Endodermal cell (in vitro differentiated cells): ENCODE measurements at regions not wholly inside any gene's neighbourhood (a gene's known extent, or its start where the extent isn't known, plus 50 kb on each side); places are given as distances from the start of the nearest gene placed in this dataset.

Experiments
- DNase-seq: peaks from one replicate; pipeline ENCODE4 v3.0.0-alpha.2; 2017
- H3K27ac ChIP-seq: 2 replicates; pipeline ENCODE4 v1.5.1; 2013; ENCODE audit warnings: mild to moderate bottlenecking, low read depth, low read length, moderate library complexity
- H3K27me3 ChIP-seq: 2 replicates; pipeline ENCODE4 v1.6.1; 2013; ENCODE audit warnings: mild to moderate bottlenecking, low read length, moderate library complexity; ENCODE audit not compliant: insufficient read depth, control insufficient read depth, poor library complexity, severe bottlenecking
- H3K36me3 ChIP-seq: 2 replicates; pipeline ENCODE4 v1.7.0; 2013; ENCODE audit warnings: mild to moderate bottlenecking, low read length, moderate library complexity; ENCODE audit not compliant: control insufficient read depth, insufficient read depth
- H3K4me1 ChIP-seq: one replicate; pipeline ENCODE4 v1.7.0; 2013; ENCODE audit warnings: low read length; ENCODE audit not compliant: control insufficient read depth, insufficient read depth
- H3K4me3 ChIP-seq: 2 replicates; pipeline ENCODE4 v1.5.1; 2013; ENCODE audit warnings: mild to moderate bottlenecking, low read length, moderate library complexity
- H3K9ac ChIP-seq: 2 replicates; pipeline ENCODE4 v1.6.1; 2013; ENCODE audit warnings: mild to moderate bottlenecking, low read length, moderate library complexity; ENCODE audit not compliant: poor library complexity, severe bottlenecking; ENCODE audit errors: extremely low read depth
- H3K9me3 ChIP-seq: 2 replicates; pipeline ENCODE4 v1.6.1; 2013; ENCODE audit warnings: mild to moderate bottlenecking, low read length, moderate library complexity; ENCODE audit not compliant: control insufficient read depth
- H3K27ac Mint-ChIP-seq: 2 replicates; pipeline ENCODE4 v1.8.0; 2020; ENCODE audit warnings: mixed read lengths
- H3K27me3 Mint-ChIP-seq: 2 replicates; pipeline ENCODE4 v1.8.0; 2021; ENCODE audit warnings: mild to moderate bottlenecking, mixed read lengths; ENCODE audit not compliant: insufficient read depth
- H3K36me3 Mint-ChIP-seq: 2 replicates; pipeline ENCODE4 v1.8.0; 2020; ENCODE audit warnings: low read depth, mixed read lengths
- H3K4me1 Mint-ChIP-seq: 2 replicates; pipeline ENCODE4 v1.8.0; 2020; ENCODE audit warnings: mixed read lengths
- H3K4me3 Mint-ChIP-seq: 2 replicates; pipeline ENCODE4 v1.8.0; 2020; ENCODE audit warnings: mild to moderate bottlenecking, moderate library complexity, mixed read lengths
- H3K9me3 Mint-ChIP-seq: 2 replicates; pipeline ENCODE4 v1.8.0; 2020; ENCODE audit warnings: mild to moderate bottlenecking, mixed read lengths
- WGBS, 2 experiments: methylation state at CpG; one replicate each; pipeline versions ENCODE4 v1.1.5 to v1.1.7; 2013; ENCODE audit warnings: missing lambda C conversion rate in 2 of 2, mixed read lengths in 1 of 2; ENCODE audit not compliant: insufficient coverage in 1 of 2, insufficient read length in 1 of 2; 5-methylcytosine and 5-hydroxymethylcytosine counted together
- TF ChIP-seq, protein P1 (sequence below): fragments of 200-600 bp; sonication (generic); conservative IDR thresholded peaks from 2 replicates; pipeline ENCODE4 v1.5.0; 2021; ENCODE audit warnings: antibody characterized with exemption, mild to moderate bottlenecking

DNA sequence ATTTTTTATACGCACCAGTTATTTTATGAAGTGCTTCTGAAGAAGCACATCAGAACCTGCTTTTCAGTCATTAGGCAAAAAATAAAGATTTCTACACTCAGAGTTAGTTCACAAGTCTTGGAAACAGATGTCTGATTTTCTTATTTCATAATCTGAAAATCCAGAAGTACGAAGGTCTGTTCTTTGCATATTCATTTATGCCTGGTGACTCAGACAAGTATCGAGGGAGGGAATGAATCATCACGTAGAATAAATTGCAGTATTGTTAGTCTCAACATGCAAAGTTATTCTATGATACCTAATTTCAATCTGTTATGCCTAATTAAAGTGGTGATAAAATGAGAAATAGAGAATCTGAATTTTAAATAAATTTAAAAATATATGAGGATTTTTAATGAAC lies 113.6 kb upstream of the SEM1 start:
- no peaks in the 10 kb centered on the region for H3K36me3 ChIP-seq
- no peak for DNase-seq
- no peak overlapping the region for H3K9ac ChIP-seq
- no peaks in the 10 kb centered on the region for H3K4me1 ChIP-seq
- no peaks in the 10 kb centered on the region for H3K9me3 Mint-ChIP-seq
- H3K4me3 ChIP-seq: no peak overlapping the region
- TF ChIP-seq, protein P1, sequence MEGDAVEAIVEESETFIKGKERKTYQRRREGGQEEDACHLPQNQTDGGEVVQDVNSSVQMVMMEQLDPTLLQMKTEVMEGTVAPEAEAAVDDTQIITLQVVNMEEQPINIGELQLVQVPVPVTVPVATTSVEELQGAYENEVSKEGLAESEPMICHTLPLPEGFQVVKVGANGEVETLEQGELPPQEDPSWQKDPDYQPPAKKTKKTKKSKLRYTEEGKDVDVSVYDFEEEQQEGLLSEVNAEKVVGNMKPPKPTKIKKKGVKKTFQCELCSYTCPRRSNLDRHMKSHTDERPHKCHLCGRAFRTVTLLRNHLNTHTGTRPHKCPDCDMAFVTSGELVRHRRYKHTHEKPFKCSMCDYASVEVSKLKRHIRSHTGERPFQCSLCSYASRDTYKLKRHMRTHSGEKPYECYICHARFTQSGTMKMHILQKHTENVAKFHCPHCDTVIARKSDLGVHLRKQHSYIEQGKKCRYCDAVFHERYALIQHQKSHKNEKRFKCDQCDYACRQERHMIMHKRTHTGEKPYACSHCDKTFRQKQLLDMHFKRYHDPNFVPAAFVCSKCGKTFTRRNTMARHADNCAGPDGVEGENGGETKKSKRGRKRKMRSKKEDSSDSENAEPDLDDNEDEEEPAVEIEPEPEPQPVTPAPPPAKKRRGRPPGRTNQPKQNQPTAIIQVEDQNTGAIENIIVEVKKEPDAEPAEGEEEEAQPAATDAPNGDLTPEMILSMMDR: no peak
- H3K27ac ChIP-seq: no peak overlapping the region
- H3K4me3 Mint-ChIP-seq: no peak overlapping the region
- WGBS, 2 experiments: 93 to 100% methylated on average over 2 to 4 of the region's 4 CpGs
- no peaks in the 10 kb centered on the region for H3K27me3 Mint-ChIP-seq
- no peak overlapping the region for H3K27ac Mint-ChIP-seq
- H3K4me1 Mint-ChIP-seq: no peaks in the 10 kb centered on the region
- no peaks in the 10 kb centered on the region for H3K27me3 ChIP-seq
- no peaks in the 10 kb centered on the region for H3K36me3 Mint-ChIP-seq
- H3K9me3 ChIP-seq: peaks cover 4% of the 10 kb centered on the region

DNA sequence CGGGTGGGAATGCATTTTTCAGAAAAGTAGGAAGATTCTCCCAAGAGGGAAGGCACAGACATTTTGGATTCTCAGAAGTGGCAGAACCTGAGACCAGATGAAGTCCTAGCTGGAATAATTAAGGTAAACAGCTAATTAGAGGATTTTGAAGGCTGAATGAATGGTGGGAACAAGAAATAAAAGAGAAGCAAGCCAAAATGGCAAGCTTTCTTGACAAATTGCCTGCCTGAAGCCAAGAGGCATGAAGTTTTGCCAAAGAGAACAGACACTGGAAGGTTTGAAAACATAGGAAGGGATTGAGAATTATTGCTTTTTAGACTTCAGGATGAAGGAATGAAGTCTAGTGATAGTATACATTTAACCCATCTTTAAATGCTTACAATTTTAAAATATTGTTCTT lies 115.0 kb upstream of the SEM1 start:
- Mint-ChIP-seq H3K27me3 (no peaks in the 10 kb centered on the region), H3K4me1 (no peaks in the 10 kb centered on the region), H3K27ac (no peak overlapping the region), H3K4me3 (no peak overlapping the region), H3K36me3 (no peaks in the 10 kb centered on the region), H3K9me3 (no peaks in the 10 kb centered on the region)
- 91% methylated on average over 1 of the region's 1 CpG; no CpG with 5 or more reads in 1 of the 2 experiments for WGBS, 2 experiments
- Histone ChIP-seq H3K27me3 (no peaks in the 10 kb centered on the region), H3K9me3 (peaks cover 4% of the 10 kb centered on the region), H3K4me3 (no peak overlapping the region), H3K27ac (no peak overlapping the region), H3K9ac (no peak overlapping the region), H3K4me1 (no peaks in the 10 kb centered on the region), H3K36me3 (no peaks in the 10 kb centered on the region)
- no peak for DNase-seq
- TF ChIP-seq, protein P1: no peak

DNA sequence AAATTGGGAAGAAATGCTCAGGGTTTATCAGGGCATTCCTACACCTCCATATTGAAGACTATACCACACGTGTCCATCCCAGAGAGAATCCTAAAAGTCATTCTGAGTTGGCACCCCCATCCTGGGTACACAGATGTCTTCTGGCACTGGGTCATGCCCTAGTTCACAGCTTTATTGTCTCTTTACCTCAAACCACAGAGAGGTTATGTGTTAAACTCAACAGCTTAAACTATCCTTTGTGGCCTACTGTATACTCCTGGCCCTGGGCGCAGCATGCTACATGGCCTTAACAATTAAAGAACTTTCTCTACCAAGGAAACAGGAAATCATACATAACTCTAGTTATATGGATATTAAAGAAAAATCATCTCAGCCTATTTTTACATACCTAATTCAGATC lies 115.6 kb upstream of the SEM1 start:
- H3K4me3 ChIP-seq: no peak overlapping the region
- no peak overlapping the region for H3K27ac Mint-ChIP-seq
- no peaks in the 10 kb centered on the region for H3K4me1 ChIP-seq
- H3K27ac ChIP-seq: no peak overlapping the region
- H3K36me3 Mint-ChIP-seq: no peaks in the 10 kb centered on the region
- H3K9me3 Mint-ChIP-seq: no peaks in the 10 kb centered on the region
- no peaks in the 10 kb centered on the region for H3K27me3 Mint-ChIP-seq
- 86 to 98% methylated on average over 1 to 2 of the region's 2 CpGs for WGBS, 2 experiments
- DNase-seq: no peak
- no peaks in the 10 kb centered on the region for H3K4me1 Mint-ChIP-seq
- H3K9me3 ChIP-seq: peaks cover 4% of the 10 kb centered on the region
- no peak overlapping the region for H3K4me3 Mint-ChIP-seq
- no peak overlapping the region for H3K9ac ChIP-seq
- TF ChIP-seq, protein P1: no peak
- H3K36me3 ChIP-seq: no peaks in the 10 kb centered on the region
- no peaks in the 10 kb centered on the region for H3K27me3 ChIP-seq
